Uterus (tissue), 2 donors: ENCODE measurements at regions not wholly inside any gene's neighbourhood (a gene's known extent, or its start where the extent isn't known, plus 50 kb on each side); places are given as distances from the start of the nearest gene placed in this dataset.

Experiments
- POLR2A ChIP-seq, 2 donors: fragments of 450-650 bp; IDR thresholded peaks; one replicate each; pipeline ENCODE4 v1.6.1; 2016; ENCODE audit warnings: antibody characterized with exemption in 2 of 2, mild to moderate bottlenecking in 1 of 2, moderate library complexity in 1 of 2
- TF ChIP-seq, protein P1 (sequence below), 4 experiments: fragments of 200-600 bp in 2 of 4; fragments of 450-650 bp in 2 of 4; sonication (generic) in 2 of 4; IDR thresholded peaks; one replicate each; pipeline ENCODE4 v1.5.1; 2016 to 2019; ENCODE audit warnings: antibody characterized with exemption in 4 of 4, mild to moderate bottlenecking in 2 of 4, moderate library complexity in 1 of 4

DNA sequence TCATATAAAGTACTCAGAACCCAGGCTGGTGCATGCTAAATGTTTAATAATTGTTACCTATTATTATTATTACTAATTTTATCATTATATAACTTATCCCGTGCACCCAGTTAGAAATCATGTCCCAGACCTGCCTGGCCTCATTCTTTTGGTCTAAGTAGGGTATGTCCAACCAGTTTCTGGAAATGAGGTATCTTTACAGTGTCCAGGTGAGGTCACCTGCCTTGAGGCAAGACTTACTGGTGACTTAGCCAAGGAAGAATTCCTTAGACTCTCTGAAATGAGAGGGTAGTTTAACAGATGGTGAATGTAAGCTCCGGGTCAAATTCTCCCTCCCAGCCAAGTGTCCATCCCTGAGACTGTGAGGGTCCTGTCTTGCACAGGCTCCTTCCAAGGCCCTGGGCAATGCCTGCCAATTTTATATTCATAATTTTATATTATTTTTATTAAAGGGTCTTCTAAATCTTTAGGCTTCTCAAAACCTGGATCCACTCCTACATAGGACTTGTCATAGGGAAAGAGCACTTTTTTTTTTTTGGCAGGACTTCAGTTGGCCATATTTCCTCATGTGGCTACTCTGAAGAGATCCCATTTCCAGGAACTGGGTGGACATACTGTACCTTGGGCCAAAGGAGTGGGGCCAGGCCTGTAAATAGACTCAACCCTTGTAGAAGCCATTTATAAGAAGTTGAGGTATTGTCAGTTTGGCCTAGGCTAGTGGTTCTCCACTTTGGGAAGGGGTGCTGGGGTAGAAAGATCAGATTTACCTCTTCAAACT is 96.7 kb upstream of the KCNA3 start:
- TF ChIP-seq, protein P1, sequence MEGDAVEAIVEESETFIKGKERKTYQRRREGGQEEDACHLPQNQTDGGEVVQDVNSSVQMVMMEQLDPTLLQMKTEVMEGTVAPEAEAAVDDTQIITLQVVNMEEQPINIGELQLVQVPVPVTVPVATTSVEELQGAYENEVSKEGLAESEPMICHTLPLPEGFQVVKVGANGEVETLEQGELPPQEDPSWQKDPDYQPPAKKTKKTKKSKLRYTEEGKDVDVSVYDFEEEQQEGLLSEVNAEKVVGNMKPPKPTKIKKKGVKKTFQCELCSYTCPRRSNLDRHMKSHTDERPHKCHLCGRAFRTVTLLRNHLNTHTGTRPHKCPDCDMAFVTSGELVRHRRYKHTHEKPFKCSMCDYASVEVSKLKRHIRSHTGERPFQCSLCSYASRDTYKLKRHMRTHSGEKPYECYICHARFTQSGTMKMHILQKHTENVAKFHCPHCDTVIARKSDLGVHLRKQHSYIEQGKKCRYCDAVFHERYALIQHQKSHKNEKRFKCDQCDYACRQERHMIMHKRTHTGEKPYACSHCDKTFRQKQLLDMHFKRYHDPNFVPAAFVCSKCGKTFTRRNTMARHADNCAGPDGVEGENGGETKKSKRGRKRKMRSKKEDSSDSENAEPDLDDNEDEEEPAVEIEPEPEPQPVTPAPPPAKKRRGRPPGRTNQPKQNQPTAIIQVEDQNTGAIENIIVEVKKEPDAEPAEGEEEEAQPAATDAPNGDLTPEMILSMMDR (IDR thresholded peaks at IDR 0.05): no peak
- no peak for TF ChIP-seq POLR2A (IDR thresholded peaks at IDR 0.05)
